Right lobe of liver (tissue), 6 donors: ENCODE measurements at regions not wholly inside any gene's neighbourhood (a gene's known extent, or its start where the extent isn't known, plus 50 kb on each side); places are given as distances from the start of the nearest gene placed in this dataset.
"Not testable (repeated sequence)": the region's sequence is repeated elsewhere in the genome, so short reads cannot be mapped to it uniquely, and the experiment has no call there.

Experiments used
- ATAC-seq, 4 donors: fragments of 200-7000 bp; cut with Tn5 transposase; one replicate each; pipeline ENCODE4 v1.9.1; 2020; ENCODE audit warnings: mild to moderate bottlenecking in 4 of 4, moderate library complexity in 4 of 4
- DNase-seq, 3 donors: peaks; one replicate each; pipeline ENCODE4 v3.0.0-alpha.2; 2020
- H3K27ac ChIP-seq, 3 donors: fragments of 200-600 bp; one replicate each; pipeline ENCODE4 v1.8.0; 2022
- H3K27me3 ChIP-seq, 2 donors: fragments of 200-600 bp; one replicate each; pipeline ENCODE4 v1.8.0; 2022
- H3K36me3 ChIP-seq, 4 donors: fragments of 200-600 bp; sonication (generic) in 1 of 4; one replicate each; pipeline versions ENCODE4 v1.5.1 to v1.8.0; 2017 to 2022; ENCODE audit warnings: control low read depth in 1 of 4
- H3K4me1 ChIP-seq, 4 donors: fragments of 200-600 bp; sonication (generic) in 1 of 4; one replicate each; pipeline versions ENCODE4 v1.5.1 to v1.8.0; 2017 to 2022; ENCODE audit warnings: control low read depth in 1 of 4
- H3K4me3 ChIP-seq, 3 donors: fragments of 200-600 bp; one replicate each; pipeline ENCODE4 v1.8.0; 2022
- H3K9me3 ChIP-seq, 4 donors: fragments of 200-600 bp; sonication (generic) in 1 of 4; one replicate each; pipeline versions ENCODE4 v1.5.1 to v1.8.0; 2017 to 2022; ENCODE audit warnings: control low read depth in 1 of 4
- POLR2A ChIP-seq: fragments of 450-650 bp; IDR thresholded peaks from one replicate; pipeline ENCODE4 v1.6.1; 2017; ENCODE audit warnings: antibody characterized with exemption, mild to moderate bottlenecking
- WGBS: methylation state at CpG from one replicate; pipeline ENCODE4 v1.1.6; 2018; ENCODE audit warnings: low coverage, low lambda C conversion rate; ENCODE audit not compliant: insufficient coverage; ENCODE audit errors: missing lambda C conversion rate; 5-methylcytosine and 5-hydroxymethylcytosine counted together
- intact Hi-C, 2 donors: fragments of 100-400 bp; cut with DNase I; formaldehyde crosslinking; loops; one replicate each; pipeline versions ENCODE4 v1.11.2 to v1.14.1; 2022
- TF ChIP-seq, protein P1 (sequence below), 4 donors: fragments of 200-600 bp in 3 of 4; fragments of 450-650 bp in 1 of 4; IDR thresholded peaks; one replicate each; pipeline versions ENCODE4 v1.5.1 to v1.8.0; 2016 to 2022; ENCODE audit warnings: antibody characterized with exemption in 4 of 4, mild to moderate bottlenecking in 2 of 4
- donor health status: DM: no; HTN: yes; CAD: no.
- donor health status: DM: no; HTN: no; CAD: no.
- donor health status: DM: no; HTN: no; CAD: no.
- donor health status: DM: no; HTN: yes; CAD: no.
- donor health status: DM: no; HTN: yes; CAD: no.

DNA sequence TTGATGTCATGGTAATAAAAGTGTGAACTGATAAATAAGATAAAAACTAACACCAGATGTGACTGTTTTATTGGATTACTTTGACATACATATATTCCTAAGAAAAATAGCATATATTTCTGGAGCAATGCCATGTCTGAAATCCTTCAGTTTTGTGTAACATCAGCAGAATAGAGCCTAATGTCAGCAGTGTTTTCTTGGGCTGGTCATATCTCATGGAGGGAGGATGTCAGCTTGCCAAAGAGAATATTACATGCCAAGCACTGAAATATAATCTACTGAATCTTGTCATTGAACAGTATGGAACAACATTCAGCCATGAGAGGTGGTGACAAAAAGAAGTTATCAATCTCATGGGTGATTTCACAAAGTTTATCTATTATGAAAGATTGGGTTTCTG, 220.3 kb downstream of the KLHL28 start:
- no peak for TF ChIP-seq POLR2A
- TF ChIP-seq, protein P1, sequence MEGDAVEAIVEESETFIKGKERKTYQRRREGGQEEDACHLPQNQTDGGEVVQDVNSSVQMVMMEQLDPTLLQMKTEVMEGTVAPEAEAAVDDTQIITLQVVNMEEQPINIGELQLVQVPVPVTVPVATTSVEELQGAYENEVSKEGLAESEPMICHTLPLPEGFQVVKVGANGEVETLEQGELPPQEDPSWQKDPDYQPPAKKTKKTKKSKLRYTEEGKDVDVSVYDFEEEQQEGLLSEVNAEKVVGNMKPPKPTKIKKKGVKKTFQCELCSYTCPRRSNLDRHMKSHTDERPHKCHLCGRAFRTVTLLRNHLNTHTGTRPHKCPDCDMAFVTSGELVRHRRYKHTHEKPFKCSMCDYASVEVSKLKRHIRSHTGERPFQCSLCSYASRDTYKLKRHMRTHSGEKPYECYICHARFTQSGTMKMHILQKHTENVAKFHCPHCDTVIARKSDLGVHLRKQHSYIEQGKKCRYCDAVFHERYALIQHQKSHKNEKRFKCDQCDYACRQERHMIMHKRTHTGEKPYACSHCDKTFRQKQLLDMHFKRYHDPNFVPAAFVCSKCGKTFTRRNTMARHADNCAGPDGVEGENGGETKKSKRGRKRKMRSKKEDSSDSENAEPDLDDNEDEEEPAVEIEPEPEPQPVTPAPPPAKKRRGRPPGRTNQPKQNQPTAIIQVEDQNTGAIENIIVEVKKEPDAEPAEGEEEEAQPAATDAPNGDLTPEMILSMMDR (IDR thresholded peaks at IDR 0.05): no peak
- no peaks in the 10 kb centered on the region for H3K9me3 ChIP-seq

DNA sequence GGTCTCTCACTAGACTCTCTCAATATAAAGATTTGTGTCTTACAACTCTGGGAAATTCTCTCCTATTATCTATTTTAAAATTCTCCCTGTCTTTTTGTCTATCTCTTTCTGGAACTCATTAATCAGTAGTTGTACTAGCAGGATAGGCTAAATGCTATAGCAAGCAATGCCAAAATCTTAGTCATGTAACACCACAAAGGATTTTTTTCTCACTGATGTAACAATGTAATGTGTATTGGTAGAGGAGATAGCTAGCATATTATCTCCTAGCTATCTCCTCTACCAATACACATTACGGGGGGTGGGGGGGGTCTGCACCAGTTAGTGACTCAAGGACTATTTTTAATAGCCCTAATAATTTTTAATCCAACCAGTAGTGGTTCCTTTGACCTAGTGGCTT, 225.4 kb downstream of the KLHL28 start:
- Histone ChIP-seq H3K27ac (no peak overlapping the region), H3K4me3 (no peak overlapping the region), H3K36me3 (no peaks in the 10 kb centered on the region), H3K9me3 (no peaks in the 10 kb centered on the region), H3K4me1 (no peaks in the 10 kb centered on the region), H3K27me3 (peaks cover 0 to 5% of the 10 kb centered on the region in 2 donors)
- TF ChIP-seq, protein P1 (IDR thresholded peaks at IDR 0.05): no peak
- TF ChIP-seq POLR2A: no peak
- WGBS: 20% methylated on average over 1 of the region's 1 CpG
- DNase-seq (no peak), ATAC-seq (no peak)
- intact Hi-C loops: no loop called here

More for the DNA sequence above, 220.3 kb downstream of the KLHL28 start:
- no peak for ATAC-seq
- intact Hi-C loops: no loop called here
- Histone ChIP-seq H3K36me3 (no peaks in the 10 kb centered on the region), H3K4me1 (no peaks in the 10 kb centered on the region), H3K4me3 (no peak overlapping the region), H3K27ac (no peak overlapping the region), H3K27me3 (peaks cover 0 to 5% of the 10 kb centered on the region in 2 donors)
- DNase-seq: no peak

DNA sequence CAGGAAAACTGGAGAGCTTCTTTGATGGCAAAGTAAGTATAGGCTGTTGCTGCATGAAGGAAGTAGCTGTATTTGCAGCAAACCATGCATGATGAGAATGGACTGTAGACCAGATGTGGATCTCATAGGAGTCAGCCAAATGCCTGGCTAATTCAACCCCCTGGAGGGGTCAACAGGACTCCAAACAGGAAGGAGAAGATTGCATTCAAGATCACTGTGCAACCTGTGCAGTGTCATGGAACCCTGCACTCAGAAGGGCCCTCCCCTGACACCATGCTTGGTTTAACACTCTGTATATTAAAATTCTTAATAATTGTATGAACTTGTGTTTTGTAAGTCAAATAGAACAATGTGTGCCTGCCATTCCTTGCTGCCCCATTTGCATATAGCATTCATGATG, 225.1 kb upstream of the FSCB start:
- no peak overlapping the region for H3K27ac ChIP-seq
- ATAC-seq (no peak), DNase-seq (no peak)
- no peak overlapping the region for H3K4me3 ChIP-seq
- no peaks in the 10 kb centered on the region for H3K36me3 ChIP-seq
- no peaks in the 10 kb centered on the region for H3K9me3 ChIP-seq
- H3K4me1 ChIP-seq: no peaks in the 10 kb centered on the region
- TF ChIP-seq, protein P1 (IDR thresholded peaks at IDR 0.05): no peak
- no peak for TF ChIP-seq POLR2A
- H3K27me3 ChIP-seq: no peaks in the 10 kb centered on the region
- intact Hi-C loops: no loop called here

DNA sequence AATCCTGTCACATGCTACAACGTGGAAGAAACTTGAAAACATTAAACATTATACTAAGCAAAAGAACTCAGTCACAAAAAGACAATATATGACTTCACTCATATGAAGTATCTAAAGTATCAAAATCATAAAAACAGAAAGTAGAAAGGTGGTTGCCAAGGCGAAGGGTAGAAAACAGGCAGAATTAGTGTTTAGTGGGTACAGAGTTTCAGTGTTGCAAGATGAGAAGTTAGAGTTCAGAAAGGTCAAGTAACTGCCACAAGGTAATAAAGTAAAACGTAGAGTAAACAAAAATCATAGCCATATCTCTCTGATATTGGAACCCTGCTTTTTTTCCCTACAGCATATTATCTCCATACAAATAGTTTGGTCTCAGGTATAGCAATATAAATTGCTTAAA, 223.8 kb upstream of the FSCB start:
- TF ChIP-seq, protein P1 (IDR thresholded peaks at IDR 0.05): no peak
- no peak for TF ChIP-seq POLR2A
- DNase-seq (no peak), ATAC-seq (no peak)
- Histone ChIP-seq H3K4me3 (no peak overlapping the region), H3K27me3 (no peaks in the 10 kb centered on the region), H3K4me1 (no peaks in the 10 kb centered on the region), H3K36me3 (no peaks in the 10 kb centered on the region), H3K9me3 (no peaks in the 10 kb centered on the region), H3K27ac (no peak overlapping the region)
- intact Hi-C loops: no loop called here
- 27% methylated on average over 2 of the region's 3 CpGs for WGBS

DNA sequence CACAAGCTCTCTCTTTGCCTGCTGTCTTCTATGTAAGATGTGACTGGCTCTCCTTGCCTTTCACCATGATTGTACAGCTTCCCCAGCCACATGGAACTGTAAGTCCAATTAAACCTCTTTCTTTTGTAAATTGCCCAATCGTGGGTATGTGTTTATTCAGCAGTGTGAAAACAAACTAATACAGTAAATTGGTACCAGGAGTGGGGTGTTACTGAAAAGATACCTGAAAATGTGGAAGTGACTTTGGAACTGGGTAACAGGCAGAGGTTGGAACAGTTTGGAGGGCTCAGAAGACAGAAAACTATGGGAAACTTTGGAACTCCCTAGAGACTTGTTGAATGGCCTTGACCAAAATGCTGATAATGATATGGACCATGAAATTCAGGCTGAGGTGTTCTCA, 214.3 kb upstream of the FSCB start:
- H3K27ac ChIP-seq, H3K9me3 ChIP-seq, H3K4me3 ChIP-seq, ATAC-seq, DNase-seq, H3K4me1 ChIP-seq, intact Hi-C loops, H3K36me3 ChIP-seq, H3K27me3 ChIP-seq: not testable (repeated sequence)
- 17% methylated on average over 1 of the region's 1 CpG for WGBS
